ENCODE measurements at regions not wholly inside any gene's neighbourhood (a gene's known extent, or its start where the extent isn't known, plus 50 kb on each side); places are given as distances from the start of the nearest gene placed in this dataset.

DNA sequence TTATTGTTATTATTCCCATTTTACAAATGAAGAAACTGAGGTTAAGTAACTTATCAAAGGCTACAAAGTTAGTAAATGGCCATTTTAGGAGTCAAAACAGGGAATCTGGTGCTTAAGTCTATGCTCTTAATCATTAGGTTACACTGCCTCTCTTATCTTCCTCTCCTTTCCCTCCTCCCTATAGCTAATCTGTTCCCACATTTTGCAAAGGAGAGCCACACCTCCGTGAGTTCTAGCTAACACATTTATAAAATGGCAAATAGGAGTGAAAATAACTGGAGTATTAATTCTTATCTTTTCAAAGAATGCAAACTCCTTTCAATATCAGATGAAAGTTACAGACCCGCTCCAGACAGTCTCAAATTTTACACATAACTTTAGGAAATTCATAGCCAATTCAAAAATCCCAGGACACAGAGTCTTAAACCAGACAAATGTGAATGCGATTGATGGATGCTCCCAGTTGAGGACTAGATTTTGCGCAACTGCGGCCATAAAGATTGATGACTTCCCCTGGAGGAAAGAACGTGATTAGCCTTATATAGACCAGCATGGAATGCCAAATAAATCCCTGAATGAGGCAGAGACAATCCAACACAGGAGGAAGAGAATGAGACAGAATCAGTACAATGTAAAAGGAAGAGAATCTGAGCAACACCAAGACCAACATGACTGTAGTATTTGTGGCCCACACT lies 225.0 kb upstream of the ARID2 start:
- ChIA-PET CTCF (ENCODE audit: low intra/inter-chr PET ratio) (no interaction called here), POLR2A (no interaction called here)
- no peaks in the 10 kb centered on the region for H3K9me3 ChIP-seq (replicated peaks; ENCODE audit: control insufficient read depth, insufficient read depth, low read depth, low read length)
- in situ Hi-C loops (cut with MboI) = no loop called here
- no peaks in the 10 kb centered on the region for H3K36me3 ChIP-seq (ENCODE audit: control insufficient read depth, insufficient read depth, low read length)
- H3K9me1 ChIP-seq (ENCODE audit: control insufficient read depth, insufficient read depth, low read length) = no peaks in the 10 kb centered on the region
- WGBS (ENCODE audit: insufficient coverage, low coverage, missing lambda C conversion rate) = 3% methylated on average over 6 of the region's 6 CpGs
- intact Hi-C loops (cut with micrococcal nuclease) = no loop called here
- H4K20me1 ChIP-seq (replicated peaks; ENCODE audit: control insufficient read depth, insufficient read depth, low read length) = no peaks in the 10 kb centered on the region
- FAIRE-seq (no peak), ATAC-seq (no peak), DNase-seq (ENCODE audit: extremely low read depth in 1 of 4, low spot score in 3 of 4) (no peak)
- no peaks in the 10 kb centered on the region for H3K27me3 ChIP-seq (ENCODE audit: control insufficient read depth in 2 of 2, insufficient read depth in 2 of 2, low read length in 2 of 2)
- H3K4me1 ChIP-seq (replicated peaks in 1 of 2; ENCODE audit: control insufficient read depth in 2 of 2, insufficient read depth in 2 of 2, low read length in 2 of 2) = no peaks in the 10 kb centered on the region; a peak in 1 of 5 replicates
- H3K4me2 ChIP-seq (ENCODE audit: insufficient read depth, low read length) = no peak overlapping the region
- no peak overlapping the region for H3K4me3 ChIP-seq
- no peaks in the 10 kb centered on the region for H3K79me2 ChIP-seq (ENCODE audit: control insufficient read depth, insufficient read depth, low read length)
- no peak overlapping the region for H3K9ac ChIP-seq (ENCODE audit: insufficient read depth in 1 of 2, low read depth in 2 of 2, low read length in 2 of 2)
- TF ChIP-seq CBFA2T3 (IDR thresholded peaks at IDR 0.05) = peak; percentile 29; the same call in 1 of the 2 replicates
- TF ChIP-seq THAP12 (CRISPR knock-in tag; IDR thresholded peaks at IDR 0.05) = no peak
- no peak overlapping the region for H2AFZ ChIP-seq (ENCODE audit: low read depth, low read length)
- BruUV-seq (replicated peaks) = no TSS peak
- no peak overlapping the region for H3K27ac ChIP-seq (ENCODE audit: extremely low read depth, low read depth, low read length)

GRCh38 chr12:45509187-45509586 lies 220.3 kb upstream of the ARID2 start:
- Histone ChIP-seq H3K79me2 (ENCODE audit: control insufficient read depth, insufficient read depth, low read length) (no peaks in the 10 kb centered on the region), H3K4me3 (no peak overlapping the region), H3K9ac (ENCODE audit: insufficient read depth in 1 of 2, low read depth in 2 of 2, low read length in 2 of 2) (no peak overlapping the region), H3K27ac (ENCODE audit: extremely low read depth, low read depth, low read length) (no peak overlapping the region), H2AFZ (ENCODE audit: low read depth, low read length) (no peak overlapping the region), H3K27me3 (ENCODE audit: control insufficient read depth in 2 of 2, insufficient read depth in 2 of 2, low read length in 2 of 2) (no peaks in the 10 kb centered on the region), H3K9me1 (ENCODE audit: control insufficient read depth, insufficient read depth, low read length) (no peaks in the 10 kb centered on the region), H3K4me2 (ENCODE audit: insufficient read depth, low read length) (no peak overlapping the region), H3K4me1 (replicated peaks in 1 of 2; ENCODE audit: control insufficient read depth in 2 of 2, insufficient read depth in 2 of 2, low read length in 2 of 2) (no peaks in the 10 kb centered on the region; a peak in 1 of 5 replicates), H3K36me3 (ENCODE audit: control insufficient read depth, insufficient read depth, low read length) (no peaks in the 10 kb centered on the region), H4K20me1 (replicated peaks; ENCODE audit: control insufficient read depth, insufficient read depth, low read length) (no peaks in the 10 kb centered on the region), H3K9me3 (replicated peaks; ENCODE audit: control insufficient read depth, insufficient read depth, low read depth, low read length) (no peaks in the 10 kb centered on the region)
- ChIA-PET CTCF (ENCODE audit: low intra/inter-chr PET ratio) (no interaction called here), POLR2A (no interaction called here)
- intact Hi-C loops (cut with micrococcal nuclease) = no loop called here
- in situ Hi-C loops (cut with MboI) = no loop called here
- no peak for FAIRE-seq
- TF ChIP-seq ETV1 (tag; conservative IDR thresholded peaks at IDR 0.05; ENCODE audit: low read depth) (no peak), CREB5 (CRISPR knock-in tag; IDR thresholded peaks at IDR 0.05) (no peak), SRSF1 (IDR thresholded peaks at IDR 0.05; ENCODE audit: low read depth, low read length) (no peak), CEBPG (CRISPR knock-in tag; IDR thresholded peaks at IDR 0.05) (no peak), CEBPG (tag; conservative IDR thresholded peaks at IDR 0.05 in 1 of 2, IDR thresholded peaks at IDR 0.05 in 1 of 2) (no peak), FOXK2 (conservative IDR thresholded peaks at IDR 0.05 in 1 of 2, IDR thresholded peaks at IDR 0.05 in 1 of 2; ENCODE audit: low read depth in 2 of 2) (no peak)
- 0% methylated on average over 2 of the region's 2 CpGs for WGBS (ENCODE audit: insufficient coverage, low coverage, missing lambda C conversion rate)
- no peak for ATAC-seq
- no peak for DNase-seq (ENCODE audit: extremely low read depth in 1 of 4, low spot score in 3 of 4)
- BruUV-seq (replicated peaks) = no TSS peak

Data from K562 (cell line).